Kidney (tissue), 13 donors: ENCODE measurements at regions not wholly inside any gene's neighbourhood (a gene's known extent, or its start where the extent isn't known, plus 50 kb on each side); places are given as distances from the start of the nearest gene placed in this dataset.

ENCODE experiments used
- DNase-seq, 5 donors: peaks; one replicate each; pipeline ENCODE4 v3.0.0-alpha.2; 2013 to 2020
- FAIRE-seq: peaks from 2 replicates; lab custom pipeline; 2012; peaks lifted over from hg19 to GRCh38; lab: Jason Lieb, UNC
- H3K27ac ChIP-seq, 2 donors: one replicate each; pipeline ENCODE4 v1.7.0; 2013; ENCODE audit warnings: low read depth in 2 of 2, low read length in 2 of 2, inconsistent platforms in 1 of 2
- H3K27me3 ChIP-seq: one replicate; pipeline ENCODE4 v1.7.1; 2013; ENCODE audit warnings: low read length, inconsistent platforms; ENCODE audit not compliant: control insufficient read depth, insufficient read depth
- H3K36me3 ChIP-seq, 3 donors: one replicate each; pipeline versions ENCODE4 v1.7.0 to v1.7.1; 2013; ENCODE audit warnings: low read length in 3 of 3, control low read depth in 1 of 3, inconsistent platforms in 1 of 3; ENCODE audit not compliant: insufficient read depth in 3 of 3, control insufficient read depth in 2 of 3
- H3K4me1 ChIP-seq, 3 donors: one replicate each; pipeline versions ENCODE4 v1.7.0 to v1.7.1; 2013; ENCODE audit warnings: low read length in 3 of 3, inconsistent platforms in 1 of 3, low read depth in 1 of 3; ENCODE audit not compliant: control insufficient read depth in 2 of 3, insufficient read depth in 2 of 3
- H3K4me3 ChIP-seq, 3 donors: one replicate each; pipeline versions ENCODE4 v1.7.0 to v1.8.1; 2013; ENCODE audit warnings: low read length in 3 of 3, control low read depth in 1 of 3, inconsistent platforms in 1 of 3
- H3K9ac ChIP-seq, 3 donors: one replicate each; pipeline versions ENCODE4 v1.7.0 to v1.7.1; 2013; ENCODE audit warnings: low read length in 3 of 3, control low read depth in 1 of 3, inconsistent platforms in 1 of 3
- H3K9me3 ChIP-seq, 3 donors: one replicate each; pipeline versions ENCODE4 v1.7.0 to v1.7.1; 2013; ENCODE audit warnings: low read length in 3 of 3, control low read depth in 1 of 3, inconsistent platforms in 1 of 3; ENCODE audit not compliant: control insufficient read depth in 2 of 3, insufficient read depth in 1 of 3
- intact Hi-C: fragments of 100-400 bp; cut with DNase I; formaldehyde crosslinking; loops from one replicate; pipeline ENCODE4 v1.11.1; 2022
- TF ChIP-seq, protein P1 (sequence below): IDR thresholded peaks from 3 replicates; pipeline ENCODE4 v1.5.1; 2012; ENCODE audit warnings: mild to moderate bottlenecking, moderate library complexity, borderline replicate concordance; ENCODE audit not compliant: insufficient read depth; ENCODE audit errors: extremely low read depth
- donor health status: control.
- donor health status: control.
- donor health status: control.
- donor health status: control.
- donor health status: control.
- donor health status: DM: yes; HTN: yes; CAD: no.
- donor health status: Normal renal cell carcinoma (clear cell type).

DNA sequence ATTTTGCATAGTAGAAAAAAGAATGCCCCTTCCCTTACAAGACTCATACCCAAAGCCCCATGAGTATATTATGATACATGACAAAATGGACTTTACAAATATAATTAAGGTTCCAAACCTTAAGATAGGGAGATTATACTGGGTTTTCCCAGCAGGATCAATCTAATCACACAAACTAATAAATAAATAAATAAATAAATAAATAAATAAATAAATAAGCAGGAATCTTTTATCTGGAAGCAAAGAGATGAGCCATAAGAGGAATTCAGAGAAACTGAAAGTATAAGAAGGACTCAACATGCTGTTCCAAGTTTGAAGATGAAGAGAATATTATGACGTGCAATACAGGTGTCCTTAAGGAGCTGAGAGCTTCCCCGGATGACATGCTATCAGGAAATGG is 1174.5 kb downstream of the DTWD2 start:
- no peak for DNase-seq
- Histone ChIP-seq H3K4me3 (no peak overlapping the region), H3K27me3 (no peaks in the 10 kb centered on the region), H3K9me3 (no peaks in the 10 kb centered on the region), H3K4me1 (no peaks in the 10 kb centered on the region), H3K36me3 (no peaks in the 10 kb centered on the region), H3K9ac (no peak overlapping the region), H3K27ac (no peak overlapping the region)
- FAIRE-seq: no peak
- TF ChIP-seq, protein P1, sequence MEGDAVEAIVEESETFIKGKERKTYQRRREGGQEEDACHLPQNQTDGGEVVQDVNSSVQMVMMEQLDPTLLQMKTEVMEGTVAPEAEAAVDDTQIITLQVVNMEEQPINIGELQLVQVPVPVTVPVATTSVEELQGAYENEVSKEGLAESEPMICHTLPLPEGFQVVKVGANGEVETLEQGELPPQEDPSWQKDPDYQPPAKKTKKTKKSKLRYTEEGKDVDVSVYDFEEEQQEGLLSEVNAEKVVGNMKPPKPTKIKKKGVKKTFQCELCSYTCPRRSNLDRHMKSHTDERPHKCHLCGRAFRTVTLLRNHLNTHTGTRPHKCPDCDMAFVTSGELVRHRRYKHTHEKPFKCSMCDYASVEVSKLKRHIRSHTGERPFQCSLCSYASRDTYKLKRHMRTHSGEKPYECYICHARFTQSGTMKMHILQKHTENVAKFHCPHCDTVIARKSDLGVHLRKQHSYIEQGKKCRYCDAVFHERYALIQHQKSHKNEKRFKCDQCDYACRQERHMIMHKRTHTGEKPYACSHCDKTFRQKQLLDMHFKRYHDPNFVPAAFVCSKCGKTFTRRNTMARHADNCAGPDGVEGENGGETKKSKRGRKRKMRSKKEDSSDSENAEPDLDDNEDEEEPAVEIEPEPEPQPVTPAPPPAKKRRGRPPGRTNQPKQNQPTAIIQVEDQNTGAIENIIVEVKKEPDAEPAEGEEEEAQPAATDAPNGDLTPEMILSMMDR: no peak
- intact Hi-C loops: no loop called here

DNA sequence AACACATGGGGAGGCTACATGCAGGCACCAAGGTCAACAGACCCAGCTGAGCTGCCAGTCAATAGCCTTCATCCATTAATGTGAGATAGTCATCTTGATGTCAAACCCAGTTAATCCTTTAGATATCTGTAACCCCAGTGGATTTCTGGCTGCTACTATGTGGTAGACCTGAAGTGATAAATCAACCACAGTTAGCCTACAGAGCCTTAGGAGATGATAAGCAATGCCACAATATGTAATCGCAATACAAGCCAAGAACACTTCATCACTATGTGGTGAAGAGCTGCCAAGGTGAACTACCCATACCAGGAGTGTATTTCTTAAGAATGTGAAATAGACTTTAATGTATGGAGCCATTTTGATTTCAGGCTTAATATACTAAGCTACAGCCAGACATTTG is 1175.5 kb downstream of the DTWD2 start:
- intact Hi-C loops: no loop called here
- H3K9me3 ChIP-seq: no peaks in the 10 kb centered on the region
- FAIRE-seq (no peak), DNase-seq (no peak)
- no peak overlapping the region for H3K4me3 ChIP-seq
- no peaks in the 10 kb centered on the region for H3K27me3 ChIP-seq
- no peaks in the 10 kb centered on the region for H3K4me1 ChIP-seq
- no peak overlapping the region for H3K9ac ChIP-seq
- TF ChIP-seq, protein P1: no peak
- H3K36me3 ChIP-seq: no peaks in the 10 kb centered on the region
- H3K27ac ChIP-seq: no peak overlapping the region

DNA sequence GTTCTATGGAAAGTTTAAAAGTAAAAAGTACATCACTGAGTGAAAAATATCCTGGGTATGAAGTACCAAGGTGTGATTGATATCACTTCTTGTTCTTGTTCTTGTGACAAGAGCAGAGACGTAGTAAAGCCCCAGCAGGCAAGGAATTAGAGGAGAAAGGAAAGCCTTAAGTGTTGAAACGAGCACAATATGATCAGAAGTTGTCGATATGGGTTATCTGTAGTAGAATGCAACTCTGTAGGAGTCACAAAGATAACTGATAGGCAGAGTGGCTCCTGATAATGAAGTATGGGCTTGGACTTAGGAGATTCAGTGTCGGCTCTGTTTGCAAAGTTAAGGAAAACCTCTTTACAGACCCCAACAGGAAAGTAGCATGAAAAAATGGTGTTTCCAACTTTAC is 1179.1 kb downstream of the DTWD2 start:
- TF ChIP-seq, protein P1: no peak
- no peak for FAIRE-seq
- DNase-seq: no peak
- H3K27ac ChIP-seq: no peak overlapping the region
- intact Hi-C loops: no loop called here
- H3K36me3 ChIP-seq: no peaks in the 10 kb centered on the region
- H3K27me3 ChIP-seq: no peaks in the 10 kb centered on the region
- H3K9ac ChIP-seq: no peak overlapping the region
- no peak overlapping the region for H3K4me3 ChIP-seq
- no peaks in the 10 kb centered on the region for H3K4me1 ChIP-seq
- H3K9me3 ChIP-seq: no peaks in the 10 kb centered on the region

DNA sequence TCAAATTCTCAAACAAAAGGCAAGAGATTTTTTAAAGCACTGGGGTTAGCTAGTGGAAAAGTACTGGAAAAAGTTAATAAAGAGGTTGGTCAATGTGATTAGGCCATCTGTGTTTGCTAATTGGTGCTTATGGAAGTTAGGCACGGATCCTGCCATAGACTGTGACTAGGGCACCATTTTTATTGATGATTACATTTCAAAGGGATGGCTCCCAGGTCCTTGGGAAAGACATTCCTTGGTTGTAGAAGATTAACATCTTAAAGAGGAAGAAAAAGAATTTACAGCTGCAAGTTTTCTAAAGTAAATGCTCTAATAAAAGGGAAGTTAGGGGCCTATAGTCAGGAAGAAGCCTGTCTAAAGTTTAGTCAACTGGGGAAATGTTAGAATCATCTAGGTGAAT is 1183.3 kb downstream of the DTWD2 start:
- Histone ChIP-seq H3K27ac (no peak overlapping the region), H3K4me1 (no peaks in the 10 kb centered on the region), H3K36me3 (no peaks in the 10 kb centered on the region), H3K9ac (no peak overlapping the region), H3K27me3 (no peaks in the 10 kb centered on the region), H3K9me3 (no peaks in the 10 kb centered on the region), H3K4me3 (no peak overlapping the region)
- FAIRE-seq (no peak), DNase-seq (no peak)
- TF ChIP-seq, protein P1: no peak
- intact Hi-C loops: no loop called here
